ENCODE measurements at regions not wholly inside any gene's neighbourhood (a gene's known extent, or its start where the extent isn't known, plus 50 kb on each side); places are given as distances from the start of the nearest gene placed in this dataset.

DNA sequence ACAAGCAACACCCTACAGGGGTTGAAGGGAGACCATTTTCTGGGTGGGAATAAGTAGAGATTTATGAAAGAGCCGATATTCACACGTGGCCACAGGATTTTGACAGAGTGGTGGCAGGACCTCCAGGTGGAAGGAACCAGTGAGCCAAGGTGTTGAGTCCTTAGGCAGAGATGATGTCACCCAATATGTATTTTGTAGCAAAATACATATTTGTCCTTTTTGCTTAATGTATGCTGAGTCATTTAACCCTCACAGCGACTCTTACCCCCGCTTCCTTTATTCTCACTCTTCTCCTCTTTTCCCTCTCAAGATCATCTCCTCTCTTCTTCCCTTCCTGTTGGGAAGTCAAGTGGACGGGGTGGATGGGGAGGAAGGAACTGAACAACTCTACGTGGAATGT lies 215.7 kb upstream of the S1PR3 start:
- TF ChIP-seq CTCF (IDR thresholded peaks at IDR 0.05; ENCODE audit: control extremely low read depth in 1 of 3, insufficient read depth in 1 of 3, low read depth in 1 of 3, low read length in 3 of 3) (no peak), TCF12 (IDR thresholded peaks at IDR 0.05; ENCODE audit: low read depth, low read length) (no peak), CBX8 (IDR thresholded peaks at IDR 0.05; ENCODE audit: borderline replicate concordance, low read depth, low read length) (no peak), JUND (IDR thresholded peaks at IDR 0.05; ENCODE audit: low read length) (no peak), POLR2A (IDR thresholded peaks at IDR 0.05; ENCODE audit: control extremely low read depth in 1 of 2, low read depth in 2 of 2, low read length in 2 of 2) (no peak), ATF3 (IDR thresholded peaks at IDR 0.05; ENCODE audit: insufficient read depth, low read depth, low read length) (no peak), RBBP5 (IDR thresholded peaks at IDR 0.05; ENCODE audit: borderline replicate concordance, low read depth, low read length) (no peak)

Data from H1 (cell line).